ENCODE measurements at regions not wholly inside any gene's neighbourhood (a gene's known extent, or its start where the extent isn't known, plus 50 kb on each side); places are given as distances from the start of the nearest gene placed in this dataset.

DNA sequence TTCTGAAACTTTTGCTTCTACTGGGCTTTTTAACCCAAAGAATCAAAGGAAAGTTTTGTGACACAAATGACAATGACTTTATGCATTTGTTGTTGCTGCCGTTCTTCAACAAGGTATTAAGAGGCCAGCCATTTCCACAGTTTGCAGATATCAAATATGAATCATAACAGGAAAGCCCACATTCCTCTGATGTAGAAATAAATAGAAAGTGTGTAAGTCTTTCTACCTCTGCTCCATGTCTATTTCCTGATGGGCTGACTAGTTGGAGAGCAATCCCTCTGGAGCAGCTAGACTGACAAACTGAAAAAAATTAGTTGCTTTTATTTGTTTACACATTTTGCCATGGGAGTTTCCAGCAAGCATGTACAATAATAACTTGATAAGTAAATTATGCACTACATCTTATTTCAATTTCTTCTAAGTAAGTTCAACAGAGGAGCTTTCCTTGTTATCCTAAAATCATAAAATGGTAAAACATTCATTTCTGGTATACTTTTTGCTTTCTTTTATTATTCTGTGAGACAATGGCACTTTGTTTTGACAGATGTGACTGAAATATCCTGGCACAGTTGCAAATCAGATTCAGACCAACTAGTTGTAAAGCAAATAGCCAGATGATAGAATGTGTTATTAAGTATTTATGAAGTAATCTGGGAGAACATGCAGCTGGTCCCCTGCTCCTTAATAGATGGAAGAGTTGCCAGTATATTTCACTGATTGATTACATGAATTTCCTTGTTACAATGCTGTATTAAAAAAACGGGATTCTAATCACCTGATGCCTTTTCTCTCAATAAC is 266.7 kb downstream of the METTL4 start:
- no peak overlapping the region for H3K4me3 Mint-ChIP-seq (ENCODE audit: unreplicated experiment)

DNA sequence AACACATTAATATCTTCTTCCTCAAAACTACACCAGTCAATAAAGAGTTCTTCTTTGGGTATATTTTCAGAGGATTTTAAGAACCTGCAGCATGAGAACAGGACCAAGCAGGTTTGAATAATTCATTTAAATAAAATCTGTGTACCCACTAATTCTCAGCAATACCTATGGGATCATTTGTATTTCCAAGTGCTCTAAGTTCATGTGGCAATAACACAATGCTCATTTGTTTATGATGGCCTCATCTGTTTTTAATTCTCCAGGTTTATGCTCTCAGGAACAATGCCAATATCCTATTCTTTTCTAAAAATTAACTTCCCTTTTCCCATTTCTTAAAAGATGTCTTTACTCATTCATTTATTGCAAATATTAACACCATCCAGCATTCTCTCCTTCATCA is 264.7 kb downstream of the METTL4 start:
- no peaks in the 10 kb centered on the region for H3K36me3 ChIP-seq (ENCODE audit: control insufficient read depth, insufficient read depth, low read length)
- no peak overlapping the region for H3K27ac Mint-ChIP-seq (ENCODE audit: unreplicated experiment)
- DNase-seq = no peak
- CTCF ChIA-PET = no interaction called here
- intact Hi-C loops (cut with micrococcal nuclease; ENCODE audit: unreplicated experiment) = loop anchor here (10.0 kb wide), 2 partner anchors 202 to 218 kb away; no protein-coding TSS in a partner anchor
- TF ChIP-seq, protein P1, sequence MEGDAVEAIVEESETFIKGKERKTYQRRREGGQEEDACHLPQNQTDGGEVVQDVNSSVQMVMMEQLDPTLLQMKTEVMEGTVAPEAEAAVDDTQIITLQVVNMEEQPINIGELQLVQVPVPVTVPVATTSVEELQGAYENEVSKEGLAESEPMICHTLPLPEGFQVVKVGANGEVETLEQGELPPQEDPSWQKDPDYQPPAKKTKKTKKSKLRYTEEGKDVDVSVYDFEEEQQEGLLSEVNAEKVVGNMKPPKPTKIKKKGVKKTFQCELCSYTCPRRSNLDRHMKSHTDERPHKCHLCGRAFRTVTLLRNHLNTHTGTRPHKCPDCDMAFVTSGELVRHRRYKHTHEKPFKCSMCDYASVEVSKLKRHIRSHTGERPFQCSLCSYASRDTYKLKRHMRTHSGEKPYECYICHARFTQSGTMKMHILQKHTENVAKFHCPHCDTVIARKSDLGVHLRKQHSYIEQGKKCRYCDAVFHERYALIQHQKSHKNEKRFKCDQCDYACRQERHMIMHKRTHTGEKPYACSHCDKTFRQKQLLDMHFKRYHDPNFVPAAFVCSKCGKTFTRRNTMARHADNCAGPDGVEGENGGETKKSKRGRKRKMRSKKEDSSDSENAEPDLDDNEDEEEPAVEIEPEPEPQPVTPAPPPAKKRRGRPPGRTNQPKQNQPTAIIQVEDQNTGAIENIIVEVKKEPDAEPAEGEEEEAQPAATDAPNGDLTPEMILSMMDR (IDR thresholded peaks at IDR 0.05; ENCODE audit: insufficient read depth in 1 of 2, low read depth in 1 of 2, low read length in 1 of 2, severe bottlenecking in 1 of 2, unreplicated experiment in 1 of 2) = no peak
- POLR2A ChIA-PET = no interaction called here
- H3K4me3 Mint-ChIP-seq (ENCODE audit: unreplicated experiment) = no peak overlapping the region
- BruUV-seq (replicated peaks) = no TSS peak
- peaks cover 35% of the 10 kb centered on the region for H3K4me1 ChIP-seq
- no peaks in the 10 kb centered on the region for H3K9me3 Mint-ChIP-seq (ENCODE audit: unreplicated experiment)
- no peaks in the 10 kb centered on the region for H3K27me3 Mint-ChIP-seq (ENCODE audit: insufficient read depth, unreplicated experiment)
- no peaks in the 10 kb centered on the region for H3K9me3 ChIP-seq
- no peaks in the 10 kb centered on the region for H3K36me3 Mint-ChIP-seq (ENCODE audit: insufficient read depth, unreplicated experiment)
- H3K27me3 ChIP-seq (replicated peaks; ENCODE audit: control insufficient read depth, insufficient read depth, low read length) = no peaks in the 10 kb centered on the region
- H3K4me1 Mint-ChIP-seq (ENCODE audit: low read depth, unreplicated experiment) = peaks cover 21% of the 10 kb centered on the region
- no peak overlapping the region for H3K4me3 ChIP-seq (ENCODE audit: low read depth, low read length)

More for the DNA sequence above, 266.7 kb downstream of the METTL4 start:
- BruUV-seq (replicated peaks) = no TSS peak
- intact Hi-C loops (cut with micrococcal nuclease; ENCODE audit: unreplicated experiment) = loop anchor here (10.0 kb wide), 2 partner anchors 200 to 220 kb away; no protein-coding TSS in a partner anchor
- H3K36me3 ChIP-seq (ENCODE audit: control insufficient read depth, insufficient read depth, low read length) = no peaks in the 10 kb centered on the region
- peaks cover 35% of the 10 kb centered on the region for H3K4me1 Mint-ChIP-seq (ENCODE audit: low read depth, unreplicated experiment)
- ChIA-PET POLR2A (no interaction called here), CTCF (no interaction called here)
- no peaks in the 10 kb centered on the region; the same call in 1 of the 2 replicates for H3K9me3 ChIP-seq
- no peaks in the 10 kb centered on the region for H3K36me3 Mint-ChIP-seq (ENCODE audit: insufficient read depth, unreplicated experiment)
- no peaks in the 10 kb centered on the region for H3K9me3 Mint-ChIP-seq (ENCODE audit: unreplicated experiment)
- H3K4me1 ChIP-seq = peaks cover 49% of the 10 kb centered on the region
- H3K4me3 ChIP-seq (ENCODE audit: low read depth, low read length) = no peak overlapping the region
- no peaks in the 10 kb centered on the region for H3K27me3 Mint-ChIP-seq (ENCODE audit: insufficient read depth, unreplicated experiment)
- peak in 1 of 2 experiments; percentile 27 for DNase-seq
- H3K27ac Mint-ChIP-seq (ENCODE audit: unreplicated experiment) = no peak overlapping the region
- H3K27me3 ChIP-seq (replicated peaks; ENCODE audit: control insufficient read depth, insufficient read depth, low read length) = no peaks in the 10 kb centered on the region
- TF ChIP-seq, protein P1 (IDR thresholded peaks at IDR 0.05; ENCODE audit: insufficient read depth in 1 of 2, low read depth in 1 of 2, low read length in 1 of 2, severe bottlenecking in 1 of 2, unreplicated experiment in 1 of 2) = no peak

DNA sequence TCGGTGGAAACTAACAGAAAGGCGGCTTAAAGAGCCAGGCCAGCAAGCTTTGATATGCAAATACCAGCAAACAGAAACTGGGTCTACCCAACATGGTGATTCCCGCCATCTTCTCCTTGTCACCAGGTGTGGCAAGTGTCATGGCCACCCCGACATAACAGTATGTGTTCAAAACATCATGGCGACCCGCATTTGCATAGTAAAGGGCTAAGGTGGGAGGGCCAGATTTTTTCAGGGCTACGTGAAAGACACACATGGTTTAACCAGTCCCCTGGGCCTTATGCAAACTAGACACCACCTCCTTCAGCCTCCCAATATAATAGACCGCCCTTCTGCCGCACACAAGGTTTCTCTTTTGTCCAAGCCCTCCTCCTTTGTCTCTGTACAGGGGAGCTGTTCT is 260.4 kb downstream of the METTL4 start:
- TF ChIP-seq, protein P1 (IDR thresholded peaks at IDR 0.05; ENCODE audit: insufficient read depth in 1 of 2, low read depth in 1 of 2, low read length in 1 of 2, severe bottlenecking in 1 of 2, unreplicated experiment in 1 of 2) = no peak
- Histone ChIP-seq H3K4me3 (ENCODE audit: low read depth, low read length) (no peak overlapping the region), H3K4me1 (peaks cover 2% of the 10 kb centered on the region; the same call in 1 of the 2 replicates), H3K27me3 (replicated peaks; ENCODE audit: control insufficient read depth, insufficient read depth, low read length) (no peaks in the 10 kb centered on the region), H3K9me3 (no peaks in the 10 kb centered on the region), H3K36me3 (ENCODE audit: control insufficient read depth, insufficient read depth, low read length) (no peaks in the 10 kb centered on the region)
- peaks cover 6% of the 10 kb centered on the region for H3K4me1 Mint-ChIP-seq (ENCODE audit: low read depth, unreplicated experiment)
- H3K9me3 Mint-ChIP-seq (ENCODE audit: unreplicated experiment) = no peaks in the 10 kb centered on the region
- CTCF ChIA-PET = no interaction called here
- no peaks in the 10 kb centered on the region for H3K27me3 Mint-ChIP-seq (ENCODE audit: insufficient read depth, unreplicated experiment)
- intact Hi-C loops (cut with micrococcal nuclease; ENCODE audit: unreplicated experiment) = no loop called here
- DNase-seq = no peak
- H3K36me3 Mint-ChIP-seq (ENCODE audit: insufficient read depth, unreplicated experiment) = no peaks in the 10 kb centered on the region
- BruUV-seq (replicated peaks) = no TSS peak
- no peak overlapping the region for H3K4me3 Mint-ChIP-seq (ENCODE audit: unreplicated experiment)
- POLR2A ChIA-PET = no interaction called here
- H3K27ac Mint-ChIP-seq (ENCODE audit: unreplicated experiment) = no peak overlapping the region

All from Caco-2 (cell line).